NAMALWA (cell line): ENCODE measurements at regions not wholly inside any gene's neighbourhood (a gene's known extent, or its start where the extent isn't known, plus 50 kb on each side); places are given as distances from the start of the nearest gene placed in this dataset.
"Not testable (repeated sequence)": the region's sequence is repeated elsewhere in the genome, so short reads cannot be mapped to it uniquely, and the experiment has no call there.

Experiments used
- DNase-seq: peaks from one replicate; pipeline ENCODE4 v3.0.0-alpha.2; 2015; ENCODE audit warnings: low spot score

DNA sequence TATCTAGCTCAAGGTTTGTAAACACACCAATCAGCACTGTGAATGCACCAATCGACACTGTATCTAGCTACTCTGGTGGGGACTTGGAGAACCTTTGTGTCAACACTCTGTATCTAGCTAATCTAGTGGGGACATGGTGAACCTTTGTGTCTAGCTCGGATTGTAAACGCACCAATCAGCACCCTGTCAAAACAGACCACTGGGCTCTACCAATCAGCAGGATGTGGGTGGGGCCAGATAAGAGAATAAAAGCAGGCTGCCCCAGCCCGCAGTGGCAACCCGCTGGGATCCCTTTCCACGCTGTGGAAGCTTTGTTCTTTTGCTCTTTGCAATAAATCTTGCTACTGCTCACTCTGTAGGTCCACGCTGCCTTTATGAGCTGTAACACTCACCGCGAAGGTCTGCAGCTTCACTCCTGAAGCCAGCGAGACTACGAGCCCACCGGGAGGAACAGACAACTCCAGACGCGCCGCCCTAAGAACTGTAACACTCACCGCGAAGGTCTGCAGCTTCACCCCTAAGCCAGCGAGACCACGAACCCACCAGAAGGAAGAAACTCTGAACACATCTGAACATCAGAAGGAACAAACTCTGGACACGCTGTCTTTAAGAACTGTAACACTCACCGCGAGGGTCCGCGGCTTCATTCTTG is 128.5 kb downstream of the MRPL14 start:
- not testable (repeated sequence) for DNase-seq

DNA sequence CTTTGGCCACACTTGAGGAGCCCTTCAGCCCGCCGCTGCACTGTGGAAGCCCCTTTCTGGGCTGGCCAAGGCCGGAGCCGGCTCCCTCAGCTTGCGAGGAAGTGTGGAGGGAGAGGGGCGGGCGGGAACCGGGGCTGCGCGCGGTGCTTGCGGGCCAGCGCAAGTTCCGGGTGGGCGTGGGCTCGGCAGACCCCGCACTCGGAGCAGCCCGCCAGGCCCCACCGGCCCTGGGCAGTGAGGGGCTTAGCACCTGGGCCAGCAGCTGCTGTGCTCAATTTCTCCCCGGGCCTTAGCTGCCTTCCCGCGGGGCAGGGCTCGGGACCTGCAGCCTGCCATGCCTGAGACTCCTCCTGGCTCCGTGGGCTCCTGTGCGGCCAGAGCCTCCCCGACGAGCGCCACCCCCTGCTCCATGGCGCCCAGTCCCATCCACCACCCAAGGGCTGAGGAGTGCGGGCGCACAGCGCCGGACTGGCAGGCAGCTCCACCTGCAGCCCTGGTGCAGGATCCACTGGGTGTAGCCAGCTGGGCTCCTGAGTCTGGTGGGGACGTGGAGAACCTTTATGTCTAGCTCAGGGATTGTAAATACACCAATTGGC is 129.2 kb downstream of the MRPL14 start:
- DNase-seq = not testable (repeated sequence)

DNA sequence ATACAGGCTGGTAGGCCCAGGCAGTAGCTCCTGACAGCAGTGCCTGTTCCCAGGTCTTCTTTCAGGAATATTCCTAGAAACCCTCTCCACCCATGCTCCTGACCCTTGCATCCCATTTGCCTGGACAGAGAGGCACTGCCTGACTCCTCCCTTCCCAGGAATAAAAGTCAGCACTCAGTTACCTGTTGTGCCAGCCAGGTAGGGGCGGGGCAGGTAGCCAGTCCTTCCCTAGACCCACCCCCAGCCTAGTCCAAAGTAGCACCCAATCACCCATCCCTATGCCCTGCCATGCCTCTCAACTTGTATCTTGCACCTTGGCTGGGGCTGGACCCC is 129.9 kb downstream of the MRPL14 start:
- no peak for DNase-seq

DNA sequence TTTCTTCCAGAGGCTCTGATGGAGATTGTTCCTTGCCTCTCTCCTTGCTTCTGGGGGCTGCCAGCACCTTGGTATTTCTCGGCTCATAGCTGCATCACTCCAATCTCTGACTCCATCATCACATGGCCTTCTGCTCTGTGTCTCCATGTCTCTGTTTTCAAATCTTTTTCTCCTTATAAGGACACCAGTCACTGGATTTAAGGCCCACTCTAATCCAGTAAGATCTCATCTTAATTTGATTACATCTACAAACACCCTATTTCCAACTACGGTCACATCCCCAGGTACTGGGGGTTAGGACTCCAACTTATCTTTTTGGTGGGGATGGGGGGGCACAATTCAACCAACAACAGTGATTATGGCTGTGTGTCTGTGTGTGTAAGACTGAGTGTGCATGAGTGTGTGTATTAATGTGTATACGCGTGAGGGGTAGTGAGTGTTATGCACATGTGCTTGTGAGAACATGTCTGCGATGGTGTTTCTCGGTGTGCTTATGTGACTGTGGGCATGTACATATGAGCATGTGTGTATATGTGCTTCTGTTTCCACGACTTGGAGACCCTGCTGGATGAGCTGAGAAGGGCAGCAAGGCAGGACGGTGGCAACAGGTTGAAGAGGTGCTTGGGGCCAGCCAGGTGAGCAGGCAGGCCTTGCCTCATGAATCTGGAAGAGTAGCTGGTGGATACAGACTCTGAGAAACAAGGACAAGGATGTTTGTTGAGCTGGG is 130.5 kb downstream of the MRPL14 start:
- DNase-seq = no peak

DNA sequence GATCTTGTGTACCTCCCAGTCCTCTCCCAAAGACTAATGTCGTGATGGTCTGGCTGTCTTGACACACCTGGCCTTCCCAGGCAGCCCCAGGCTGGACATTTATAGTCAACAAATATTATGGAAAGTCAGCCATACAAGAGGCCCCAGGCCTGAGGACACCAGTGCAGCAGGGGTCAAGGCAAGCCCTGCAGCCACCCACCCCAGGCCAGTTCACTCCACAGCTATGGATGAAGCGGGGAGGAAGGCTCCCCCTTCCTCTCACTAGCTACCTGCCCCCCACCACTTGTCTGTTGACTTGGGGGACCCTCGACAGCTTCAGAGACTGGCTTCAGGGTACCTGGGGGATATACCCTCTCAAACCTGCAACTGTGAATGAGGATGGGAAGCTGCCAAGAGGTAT is 132.1 kb downstream of the MRPL14 start:
- DNase-seq = no peak

DNA sequence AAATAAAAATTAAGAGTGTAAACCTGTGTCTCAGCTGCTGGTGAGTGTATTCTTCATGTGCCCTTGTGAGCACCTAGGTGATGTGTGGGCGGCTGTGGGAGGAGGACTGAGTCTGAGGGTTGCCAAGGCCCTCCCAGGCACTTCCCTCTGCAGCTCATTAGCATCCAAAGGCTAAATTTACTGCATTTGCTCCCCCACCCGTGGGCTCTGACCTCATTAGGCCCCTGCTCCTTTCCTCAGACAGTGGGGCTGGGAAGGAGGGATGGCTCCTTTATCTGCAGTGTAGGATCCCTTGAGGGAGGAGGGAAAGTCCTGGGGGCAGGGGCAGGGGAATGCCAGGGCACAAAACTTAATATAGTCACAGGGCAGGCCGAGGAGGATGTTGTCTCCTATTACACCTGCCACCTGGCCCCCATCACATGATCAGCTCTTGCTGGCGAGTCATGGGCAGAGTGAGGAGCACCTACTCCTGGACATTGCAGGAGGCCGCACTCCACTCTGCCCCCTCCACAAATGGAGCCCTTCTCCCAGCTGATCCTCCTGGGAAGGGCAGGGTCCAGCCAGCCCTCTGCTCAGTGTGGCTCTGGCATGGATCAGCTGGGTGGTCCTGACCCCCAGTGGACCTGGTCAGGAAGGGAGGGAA is 133.2 kb downstream of the MRPL14 start:
- no peak for DNase-seq

DNA sequence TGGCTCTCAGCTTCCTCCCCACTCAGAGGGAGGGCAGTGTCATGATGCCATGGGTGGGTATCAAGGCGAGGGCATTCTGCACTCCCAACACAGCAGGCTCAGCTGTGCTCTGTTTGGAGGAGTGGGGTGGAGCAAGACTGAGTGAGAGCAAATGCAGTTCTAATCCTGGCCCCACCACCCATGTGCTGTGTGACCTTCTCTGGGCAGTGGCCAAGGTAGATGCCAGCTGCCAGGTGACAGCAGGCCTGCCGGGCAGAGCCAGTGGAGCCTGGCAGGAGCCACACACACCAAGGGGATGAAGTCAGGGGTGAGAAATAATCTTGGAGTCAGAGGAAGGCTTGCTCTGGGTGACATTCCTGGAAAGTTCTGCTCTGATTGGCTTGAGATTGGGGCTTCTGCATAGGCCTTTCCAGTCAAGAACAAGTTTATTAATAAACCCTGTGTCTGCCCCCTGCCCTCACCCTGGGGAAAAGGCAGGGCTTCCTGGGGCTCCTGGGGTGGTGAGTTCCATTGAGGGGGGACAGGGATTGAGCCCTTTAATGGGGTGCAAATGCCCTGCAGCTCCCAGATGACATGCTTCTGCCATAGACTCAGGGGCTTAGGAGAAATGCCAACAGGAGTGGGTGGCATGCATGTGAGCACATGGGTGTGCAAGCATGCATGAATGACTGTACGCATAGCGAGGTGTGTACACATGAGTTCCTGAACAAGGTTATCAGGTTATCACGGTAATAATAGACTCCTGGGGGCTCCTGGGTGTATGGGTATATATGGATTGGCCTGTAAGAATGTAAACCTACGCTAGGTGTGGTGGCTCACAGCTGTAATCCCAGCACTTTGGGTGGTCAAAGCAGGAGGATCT is 134.2 kb downstream of the MRPL14 start:
- DNase-seq = no peak

DNA sequence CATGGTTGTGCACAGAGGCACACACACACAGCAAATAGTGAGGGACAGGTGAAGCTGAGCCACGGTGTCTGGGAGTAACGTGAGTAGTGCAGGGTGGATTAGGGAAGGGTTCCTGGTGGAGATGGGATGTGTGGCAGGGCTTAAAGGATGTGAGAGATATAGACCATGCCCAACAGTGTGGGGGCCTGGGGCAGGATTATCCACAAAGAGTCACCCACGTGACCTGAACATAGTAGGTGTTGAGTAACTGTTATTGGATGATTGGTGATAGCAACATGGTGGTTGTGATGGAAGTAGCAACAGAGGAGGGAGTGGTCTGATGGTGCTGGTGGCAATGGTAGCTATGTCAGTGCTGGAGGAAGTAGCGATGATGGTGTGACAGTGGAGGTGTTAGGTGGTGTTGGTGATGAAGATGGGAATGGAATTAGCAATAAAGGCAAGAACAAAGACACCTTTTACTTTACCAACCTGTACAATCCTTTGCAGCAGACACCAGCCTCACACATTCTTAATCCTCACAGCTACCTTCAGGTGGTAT is 135.1 kb downstream of the MRPL14 start:
- no peak for DNase-seq

DNA sequence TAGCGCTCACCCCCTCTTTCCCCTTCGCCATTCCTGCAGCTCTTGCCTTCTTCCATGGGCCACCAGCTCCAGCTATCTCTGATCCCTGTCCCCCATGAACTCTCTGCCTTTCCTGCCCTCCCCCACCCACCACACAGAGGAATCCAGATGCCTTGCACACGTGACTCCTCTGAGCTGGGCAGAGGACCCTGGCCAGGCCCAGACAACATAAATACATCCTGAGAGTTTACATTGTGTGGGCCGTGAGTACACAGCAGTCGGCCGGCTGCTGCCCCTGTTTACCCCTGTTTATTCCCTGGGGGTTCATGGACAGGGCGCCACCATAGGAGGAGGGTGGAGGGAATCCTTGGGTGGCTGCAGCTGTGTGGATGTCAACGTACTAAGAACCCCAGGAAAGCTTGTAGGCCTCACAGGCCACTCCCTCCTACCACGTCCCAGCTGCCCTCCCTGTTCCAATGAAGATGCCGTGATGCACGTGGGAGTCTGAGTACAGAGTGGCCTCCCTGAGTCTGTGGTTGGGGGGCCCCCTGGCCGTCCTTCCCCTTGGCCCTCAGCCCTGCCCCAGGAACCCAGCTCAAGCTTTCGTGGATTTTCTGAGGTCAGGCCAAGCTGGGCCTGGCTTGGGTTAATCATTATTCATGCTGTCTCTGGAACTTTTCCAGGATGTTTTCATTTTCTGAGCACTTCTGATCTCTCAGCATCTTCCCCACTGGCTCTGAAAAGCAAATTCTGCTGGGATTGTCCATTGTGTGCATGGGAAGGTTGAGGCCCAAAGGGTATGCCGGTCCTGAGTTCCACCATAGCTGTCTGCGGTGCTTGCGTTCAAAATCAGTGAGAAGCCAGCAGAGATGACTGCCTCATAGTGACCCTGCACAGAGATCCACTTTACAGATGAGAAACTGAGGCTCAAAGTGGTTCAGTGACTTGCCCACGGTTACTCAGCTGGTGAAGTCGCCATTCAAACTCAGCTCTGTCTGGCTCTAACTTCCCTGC is 136.3 kb downstream of the MRPL14 start:
- no peak for DNase-seq

DNA sequence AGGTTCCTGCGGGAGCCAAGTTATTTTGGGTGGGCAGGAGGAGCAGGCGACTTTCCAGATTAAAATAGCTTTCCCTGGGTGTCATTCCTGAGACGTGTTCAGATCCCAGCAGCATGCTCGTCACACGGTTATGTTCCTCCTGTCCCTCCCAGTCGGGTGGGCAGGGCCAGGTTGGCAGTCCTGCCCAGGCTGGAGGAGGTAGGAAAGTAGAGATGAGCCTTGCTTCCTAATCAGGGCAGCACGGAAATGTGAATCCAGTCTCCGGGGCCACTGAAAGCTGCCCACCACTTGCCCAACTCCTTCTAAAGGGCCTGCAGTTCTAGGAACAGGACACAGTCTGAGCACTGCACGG is 137.0 kb downstream of the MRPL14 start:
- DNase-seq = no peak

DNA sequence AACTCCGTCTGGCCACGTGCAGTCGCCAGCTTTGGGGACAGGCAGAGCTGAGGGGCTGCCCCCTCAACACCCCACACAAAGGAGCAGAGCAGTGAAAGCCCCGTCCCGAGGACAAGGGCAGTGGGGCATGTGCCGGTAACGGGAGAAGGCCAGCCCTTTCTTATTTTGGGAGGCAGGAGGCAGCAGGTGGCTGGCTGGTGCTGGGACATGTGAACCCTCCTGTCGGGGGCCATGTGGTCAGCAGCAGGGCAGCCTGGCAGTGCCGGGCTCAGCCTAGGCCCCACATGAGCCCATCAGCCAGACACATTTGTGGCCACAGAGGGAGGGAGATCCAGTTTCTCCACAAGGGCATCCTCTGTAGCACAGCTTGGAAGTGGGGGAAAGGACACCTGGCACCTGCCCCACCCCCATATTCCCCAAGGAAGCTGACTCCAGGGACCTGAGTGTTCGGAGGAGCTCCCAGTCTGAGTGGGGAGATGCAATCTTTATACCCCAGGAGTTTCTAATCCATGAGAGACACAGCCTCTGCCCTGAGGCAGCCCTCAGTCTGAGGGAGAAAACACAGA is 137.6 kb downstream of the MRPL14 start:
- no peak for DNase-seq

DNA sequence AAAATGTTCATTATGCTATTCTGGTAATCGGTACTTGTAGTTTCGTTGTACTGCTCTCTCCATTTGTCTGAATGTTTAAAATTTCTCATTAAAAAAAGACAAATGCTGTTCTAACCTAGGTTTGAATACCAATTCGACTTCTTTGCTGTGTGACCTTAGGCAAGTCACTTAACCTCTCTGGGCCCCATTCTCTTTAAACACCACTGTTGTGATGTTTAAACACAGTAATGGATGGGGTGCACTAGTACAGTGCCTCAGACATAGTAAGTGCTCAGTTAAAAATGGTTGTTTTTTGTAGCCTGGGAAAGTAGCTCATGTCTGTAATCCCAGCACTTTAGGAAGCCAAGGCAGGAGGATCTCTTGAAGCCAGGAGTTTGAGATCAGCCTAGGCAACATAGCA is 138.5 kb downstream of the MRPL14 start:
- DNase-seq = no peak

DNA sequence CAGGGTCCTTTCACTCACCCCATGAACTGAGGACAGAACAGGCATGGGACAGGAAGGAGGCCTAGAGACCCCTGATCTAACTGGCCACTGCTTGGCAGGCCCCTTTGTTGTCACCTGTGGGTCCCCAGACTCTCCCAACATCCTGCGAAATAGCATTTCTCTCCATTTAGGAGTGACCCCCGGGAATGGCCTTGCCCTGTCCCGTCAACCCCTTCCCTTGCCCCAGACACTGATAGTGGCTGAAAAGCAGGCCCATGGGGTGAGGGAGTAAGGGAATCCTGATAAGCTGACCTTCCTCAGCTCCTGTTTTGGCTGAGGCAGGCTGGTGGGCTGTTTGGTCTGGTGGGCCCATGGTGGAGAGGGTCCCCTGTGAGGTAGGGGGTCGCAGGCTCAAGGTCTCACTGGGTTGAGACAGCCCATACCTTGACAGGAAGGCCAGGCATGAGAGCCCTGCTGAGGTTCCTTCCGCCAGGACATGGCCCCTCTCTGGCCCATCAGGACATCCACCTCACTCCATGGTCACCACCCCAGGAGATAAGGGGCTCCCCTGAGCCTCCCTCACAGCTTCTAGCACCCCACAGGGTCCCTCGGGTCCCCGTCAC is 139.3 kb downstream of the MRPL14 start:
- no peak for DNase-seq

DNA sequence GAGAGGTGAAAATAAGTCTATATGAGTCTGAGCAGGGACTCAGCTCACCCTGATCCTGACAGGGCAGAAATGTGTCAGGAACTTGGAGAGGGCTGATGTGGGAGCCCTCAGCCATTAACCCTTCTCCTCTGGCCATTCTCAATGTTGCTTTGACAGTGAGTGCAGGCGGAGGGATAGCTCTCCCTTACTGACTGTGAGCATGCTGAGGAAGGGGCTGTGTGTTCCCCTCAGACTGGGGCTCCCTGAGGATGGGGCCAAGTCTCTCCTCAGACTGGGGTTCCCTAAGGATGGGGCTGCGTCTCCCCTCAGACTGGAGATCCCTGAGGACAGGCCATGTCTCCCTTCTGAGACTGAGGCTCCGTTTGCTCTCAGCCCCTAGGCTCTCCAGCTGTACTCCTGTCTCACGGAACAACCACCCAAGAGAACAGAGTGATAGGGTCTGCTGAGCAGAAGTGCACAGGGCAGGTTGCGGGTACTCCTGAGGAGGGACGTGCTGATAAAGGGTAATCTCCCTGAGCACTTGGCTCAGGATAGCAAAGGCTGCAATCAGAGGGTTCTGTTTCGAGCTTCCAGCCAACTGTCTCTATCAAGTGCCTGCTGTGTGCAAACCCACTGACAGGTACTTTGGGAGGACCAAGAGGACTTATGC is 141.0 kb downstream of the MRPL14 start:
- DNase-seq = no peak

DNA sequence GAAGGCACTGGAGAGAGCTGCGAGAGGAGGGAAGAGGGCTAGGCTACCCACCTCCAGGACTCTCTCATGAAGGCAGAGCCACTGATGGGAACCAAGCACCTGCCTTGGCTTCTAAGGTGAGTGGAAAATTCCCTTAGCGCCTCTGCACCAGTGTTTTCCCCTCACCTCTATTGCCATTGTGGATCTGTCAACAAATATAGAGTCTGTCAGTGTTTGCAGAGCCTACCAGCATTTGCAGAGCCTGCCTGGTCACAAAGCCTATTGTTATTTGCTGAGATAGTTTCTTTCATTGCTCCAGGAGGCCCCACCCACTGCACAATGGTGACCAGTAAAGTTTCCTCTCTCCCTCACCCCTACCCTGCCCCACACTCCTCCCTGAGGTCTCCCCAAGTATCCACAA is 141.9 kb downstream of the MRPL14 start:
- no peak for DNase-seq

DNA sequence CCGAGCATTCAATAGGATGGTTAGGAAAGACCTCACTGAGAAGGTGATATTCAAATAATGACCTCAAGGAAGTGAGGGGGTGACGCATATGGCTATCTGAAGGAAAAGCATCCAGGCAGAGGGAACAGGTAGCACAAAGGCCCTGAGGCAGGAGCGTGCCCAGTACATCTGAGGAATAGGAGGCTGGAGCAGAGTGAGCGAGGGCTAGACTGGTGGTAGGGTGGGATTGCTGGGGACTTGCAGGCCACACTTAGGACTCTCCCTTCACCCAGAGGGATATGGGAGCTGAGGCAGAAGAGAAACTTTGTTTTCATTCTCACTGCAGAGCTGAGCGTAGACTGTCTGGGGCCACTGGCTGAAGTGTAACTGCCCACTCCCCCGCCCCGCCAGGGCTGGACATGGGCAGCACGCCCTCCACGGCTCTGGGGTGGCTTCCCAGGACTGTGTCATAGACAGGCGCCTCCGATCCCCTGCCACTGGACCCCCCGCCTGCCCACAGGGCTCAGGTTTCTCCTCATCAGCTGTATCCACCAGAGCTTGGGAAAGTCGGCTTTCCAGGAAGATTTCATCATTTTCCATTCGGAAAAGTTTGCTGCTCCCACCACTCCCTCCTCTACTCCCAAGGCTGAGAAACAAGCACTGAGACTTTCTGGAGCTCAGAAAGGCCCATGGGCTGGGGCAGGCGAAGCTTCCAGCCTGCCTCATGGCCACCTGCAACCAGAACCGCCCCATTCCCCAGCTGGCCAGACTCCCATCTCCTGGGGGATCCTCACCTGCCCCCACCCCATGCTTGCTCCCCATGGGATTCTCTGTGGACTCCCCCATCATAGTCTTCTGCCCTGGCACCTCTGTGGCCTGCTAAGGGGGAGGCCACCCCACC is 142.6 kb downstream of the MRPL14 start:
- DNase-seq = no peak

DNA sequence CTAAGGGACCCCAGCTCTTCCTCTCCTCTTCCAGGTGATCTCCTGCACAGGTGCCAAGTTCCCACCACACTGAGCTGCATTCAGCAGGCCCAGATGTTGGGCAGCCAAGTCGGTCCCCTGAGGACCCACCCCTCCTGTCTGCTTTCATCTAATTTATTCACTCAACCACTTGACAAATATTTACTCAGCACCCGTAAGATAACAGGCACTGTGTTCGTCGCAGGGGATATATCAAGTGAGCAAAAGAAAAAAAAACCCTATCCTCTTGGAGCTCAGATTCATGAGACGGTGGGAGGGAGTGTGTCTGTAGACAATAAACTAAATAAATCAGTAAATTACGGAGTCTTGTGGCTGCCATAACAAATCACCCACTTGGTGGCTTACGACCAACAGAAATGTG is 143.6 kb downstream of the MRPL14 start:
- no peak for DNase-seq

DNA sequence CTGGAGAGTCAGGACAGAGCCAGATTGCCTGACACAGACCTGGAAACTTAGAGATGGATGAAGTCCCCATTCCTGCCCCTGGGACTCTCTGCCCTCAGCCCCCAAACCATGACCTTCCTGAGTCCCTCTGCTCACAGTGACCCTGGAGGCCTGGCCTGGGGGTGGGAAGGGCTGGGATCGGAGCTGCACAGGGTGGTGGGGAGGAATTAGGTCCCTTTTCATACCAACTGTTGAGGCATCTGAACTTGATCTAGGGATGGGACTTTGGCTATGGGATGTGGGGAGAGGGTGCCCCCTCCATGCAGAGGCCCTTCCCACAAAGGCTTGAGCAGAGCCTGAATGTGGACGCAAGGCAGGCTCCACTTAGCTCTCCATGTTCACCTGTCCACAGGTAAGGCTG is 144.1 kb downstream of the MRPL14 start:
- DNase-seq = no peak
